Muscle of leg (tissue), 3 donors: ENCODE measurements at regions not wholly inside any gene's neighbourhood (a gene's known extent, or its start where the extent isn't known, plus 50 kb on each side); places are given as distances from the start of the nearest gene placed in this dataset.
"Not testable (repeated sequence)": the region's sequence is repeated elsewhere in the genome, so short reads cannot be mapped to it uniquely, and the experiment has no call there.

Experiments
- DNase-seq: peaks from one replicate; pipeline ENCODE4 v3.0.0; 2013
- H3K27ac ChIP-seq: one replicate; pipeline ENCODE4 v1.5.1; 2013; ENCODE audit warnings: mild to moderate bottlenecking, low read length, control low read depth
- H3K27me3 ChIP-seq: one replicate; pipeline ENCODE4 v1.6.1; 2013; ENCODE audit warnings: low read length; ENCODE audit not compliant: control insufficient read depth, insufficient read depth
- H3K36me3 ChIP-seq: one replicate; pipeline ENCODE4 v1.6.1; 2013; ENCODE audit warnings: low read length; ENCODE audit not compliant: control insufficient read depth, insufficient read depth
- H3K4me1 ChIP-seq: one replicate; pipeline ENCODE4 v1.6.1; 2013; ENCODE audit warnings: low read length; ENCODE audit not compliant: control insufficient read depth, insufficient read depth
- H3K4me3 ChIP-seq: one replicate; pipeline ENCODE4 v1.5.1; 2013; ENCODE audit warnings: low read length, control low read depth
- H3K9me3 ChIP-seq: replicated peaks from 2 replicates; pipeline ENCODE4 v1.6.1; 2013; ENCODE audit warnings: low read depth, low read length; ENCODE audit not compliant: control insufficient read depth
- WGBS: methylation state at CpG from one replicate; pipeline ENCODE4 v1.1.5; 2013; ENCODE audit warnings: missing lambda C conversion rate; ENCODE audit not compliant: insufficient coverage; 5-methylcytosine and 5-hydroxymethylcytosine counted together

DNA sequence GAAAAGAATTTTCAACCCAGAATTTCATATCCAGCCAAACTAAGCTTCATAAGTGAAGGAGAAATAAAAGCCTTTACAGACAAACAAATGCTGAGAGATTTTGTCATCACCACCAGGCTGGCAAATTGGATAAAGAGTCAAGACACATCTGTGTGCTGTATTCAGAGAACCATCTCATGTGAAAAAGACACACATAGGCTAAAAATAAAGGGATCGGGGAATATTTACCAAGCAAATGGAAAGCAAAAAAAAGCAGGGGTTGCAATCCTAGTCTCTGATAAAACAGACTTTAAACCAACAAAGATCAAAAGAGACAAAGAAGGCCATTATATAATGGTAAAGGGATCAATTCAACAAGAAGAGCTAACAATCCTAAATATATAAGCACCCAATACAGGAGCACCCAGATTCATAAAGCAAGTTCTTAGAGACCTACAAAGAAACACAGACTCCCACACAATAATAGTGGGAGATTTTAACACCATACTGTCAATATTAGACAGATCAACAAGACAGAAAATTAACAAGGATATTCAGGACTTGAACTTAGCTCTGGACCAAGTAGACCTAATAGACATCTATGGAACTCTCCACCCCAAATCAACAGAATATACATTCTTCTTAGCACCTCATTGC lies 55.9 kb upstream of the ACSM6 start:
- no CpG with 5 or more reads among the region's 1 CpG for WGBS
- not testable (repeated sequence) for DNase-seq, H3K36me3 ChIP-seq, H3K27me3 ChIP-seq, H3K9me3 ChIP-seq, H3K4me1 ChIP-seq, H3K27ac ChIP-seq, H3K4me3 ChIP-seq

DNA sequence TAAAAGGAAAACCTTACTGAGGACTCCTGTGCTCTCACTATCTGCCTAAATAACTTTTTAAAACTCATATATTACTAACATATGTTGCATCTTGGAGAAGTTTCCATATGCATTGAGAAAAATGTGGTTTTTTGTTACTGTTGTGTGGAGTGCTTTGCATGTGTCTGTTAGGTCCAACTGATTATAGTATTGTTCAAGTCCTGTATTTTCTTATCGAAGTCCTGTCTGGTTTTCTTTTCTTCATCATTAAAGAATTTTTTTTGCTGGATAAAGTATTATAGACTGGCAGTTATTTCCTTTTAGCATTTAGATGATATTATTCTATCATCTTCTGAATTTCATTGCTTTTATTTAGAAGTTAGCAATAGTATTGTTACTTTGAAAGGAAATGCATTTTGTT lies 59.5 kb upstream of the ACSM6 start:
- no CpG with 5 or more reads among the region's 1 CpG for WGBS
- Histone ChIP-seq H3K4me3 (no peak overlapping the region), H3K27me3 (no peaks in the 10 kb centered on the region), H3K27ac (no peak overlapping the region), H3K4me1 (no peaks in the 10 kb centered on the region), H3K9me3 (no peaks in the 10 kb centered on the region), H3K36me3 (no peaks in the 10 kb centered on the region)
- DNase-seq, result no peak

DNA sequence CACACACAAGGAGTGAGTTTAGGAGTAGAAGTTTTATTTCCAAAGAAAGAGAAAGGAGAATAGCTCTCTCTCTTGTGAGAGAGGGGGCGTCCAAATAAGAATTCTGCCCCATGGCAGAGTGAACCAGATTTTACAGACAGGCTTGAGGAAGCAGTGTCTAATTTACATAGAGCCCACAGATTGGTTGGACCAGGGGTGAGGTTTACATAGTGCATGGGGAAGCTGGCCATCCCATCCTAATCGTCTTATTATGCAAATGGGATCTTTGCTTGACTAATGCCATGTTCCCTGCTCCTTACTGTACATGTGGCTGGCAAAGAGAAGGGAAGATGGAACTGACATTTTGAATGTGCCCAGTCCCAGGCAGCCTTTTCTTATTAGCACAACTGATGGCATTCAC lies 60.0 kb upstream of the ACSM6 start:
- 80% methylated on average over 1 of the region's 2 CpGs for WGBS

GRCh38 chr10:95133016-95133752 lies 60.9 kb upstream of the ACSM6 start:
- peak; percentile 39 for DNase-seq
- Histone ChIP-seq H3K36me3 (no peaks in the 10 kb centered on the region), H3K27ac (no peak overlapping the region), H3K4me3 (no peak overlapping the region), H3K9me3 (no peaks in the 10 kb centered on the region), H3K4me1 (no peaks in the 10 kb centered on the region), H3K27me3 (no peaks in the 10 kb centered on the region)
- 40% methylated on average over 2 of the region's 4 CpGs for WGBS

More for the DNA sequence above, 60.0 kb upstream of the ACSM6 start:
- Histone ChIP-seq H3K4me1 (no peaks in the 10 kb centered on the region), H3K9me3 (no peaks in the 10 kb centered on the region), H3K27ac (no peak overlapping the region), H3K27me3 (no peaks in the 10 kb centered on the region), H3K36me3 (no peaks in the 10 kb centered on the region), H3K4me3 (no peak overlapping the region)
- no peak for DNase-seq

- not testable (repeated sequence) for H3K4me3 ChIP-seq, H3K27me3 ChIP-seq, H3K36me3 ChIP-seq, DNase-seq, H3K27ac ChIP-seq, H3K4me1 ChIP-seq, H3K9me3 ChIP-seq
- no CpG with 5 or more reads among the region's 2 CpGs for WGBS
Observed at GRCh38 chr10:95130429-95130828, 61.1 kb upstream of the CYP2C8 start.

- WGBS, result no CpG with 5 or more reads among the region's 1 CpG
- no peak overlapping the region for H3K4me3 ChIP-seq
- no peaks in the 10 kb centered on the region for H3K27me3 ChIP-seq
- peaks cover 6% of the 10 kb centered on the region for H3K9me3 ChIP-seq
- no peaks in the 10 kb centered on the region for H3K4me1 ChIP-seq
- DNase-seq, result no peak
- H3K27ac ChIP-seq, result no peak overlapping the region
- H3K36me3 ChIP-seq, result no peaks in the 10 kb centered on the region
Observed at GRCh38 chr10:95125582-95125981, 56.3 kb upstream of the CYP2C8 start.

DNA sequence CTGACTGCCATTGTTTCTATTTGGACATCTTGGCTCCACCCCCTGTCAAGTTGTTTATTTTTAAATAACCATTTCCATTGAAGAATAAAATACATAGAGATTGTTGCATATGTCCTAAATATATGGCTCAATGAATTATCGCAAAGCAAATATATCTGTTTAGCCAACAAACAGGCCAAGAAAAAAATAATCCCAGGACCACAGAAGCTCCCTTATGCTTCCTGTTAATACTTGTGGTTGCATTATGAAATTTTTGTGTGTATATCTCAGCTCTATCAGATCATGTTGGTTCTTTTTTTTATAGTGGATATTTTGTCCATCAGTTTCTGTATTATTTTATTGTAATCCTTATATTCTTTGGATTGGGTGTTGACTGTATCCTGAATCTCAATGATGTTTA lies 53.4 kb upstream of the CYP2C8 start:
- Histone ChIP-seq H3K27ac (no peak overlapping the region), H3K27me3 (no peaks in the 10 kb centered on the region), H3K36me3 (no peaks in the 10 kb centered on the region), H3K4me3 (no peak overlapping the region), H3K9me3 (peaks cover 13% of the 10 kb centered on the region), H3K4me1 (no peaks in the 10 kb centered on the region)
- no peak for DNase-seq
- WGBS, result no CpG with 5 or more reads among the region's 1 CpG

- 75% methylated on average over 2 of the region's 2 CpGs for WGBS
- H3K4me3 ChIP-seq, result no peak overlapping the region
- no peaks in the 10 kb centered on the region for H3K36me3 ChIP-seq
- peak; percentile 10 for DNase-seq
- no peaks in the 10 kb centered on the region for H3K4me1 ChIP-seq
- H3K9me3 ChIP-seq, result peaks cover 14% of the 10 kb centered on the region
- no peaks in the 10 kb centered on the region for H3K27me3 ChIP-seq
- H3K27ac ChIP-seq, result no peak overlapping the region
Observed at GRCh38 chr10:95121904-95122303, 52.6 kb upstream of the CYP2C8 start.
